NOMO-1 treated with DMSO at 0.1 percent for 48 hours (cell line): ENCODE measurements at regions not wholly inside any gene's neighbourhood (a gene's known extent, or its start where the extent isn't known, plus 50 kb on each side); places are given as distances from the start of the nearest gene placed in this dataset.
"Not testable (repeated sequence)": the region's sequence is repeated elsewhere in the genome, so short reads cannot be mapped to it uniquely, and the experiment has no call there.

ENCODE experiments used
- DNase-seq: peaks from one replicate; lab custom pipeline; 2025; ENCODE audit not compliant: unreplicated experiment; lab: John Stamatoyannopoulos, UW

GRCh38 chr2:106010818-106011355 is 183.2 kb downstream of the UXS1 start:
- DNase-seq, result no peak

- no peak for DNase-seq
Measured at GRCh38 chr2:106009096-106009495, 185.0 kb downstream of the UXS1 start.

GRCh38 chr2:106004851-106005250 is 189.2 kb downstream of the UXS1 start:
- no peak for DNase-seq

- no peak for DNase-seq
Measured at GRCh38 chr2:105999211-105999989, 194.7 kb downstream of the UXS1 start.

- DNase-seq, result no peak
Measured at GRCh38 chr2:105997711-105998110, 196.4 kb downstream of the UXS1 start.

GRCh38 chr2:105990624-105991023 is 203.5 kb downstream of the UXS1 start:
- DNase-seq, result peak; percentile 57

GRCh38 chr2:105989803-105990202 is 204.3 kb downstream of the UXS1 start:
- not testable (repeated sequence) for DNase-seq

- no peak for DNase-seq
Measured at GRCh38 chr2:105989070-105989469, 205.0 kb downstream of the UXS1 start.

- no peak for DNase-seq
Measured at GRCh38 chr2:105977807-105978206, 216.3 kb downstream of the UXS1 start.

GRCh38 chr2:105977212-105977611 is 216.9 kb downstream of the UXS1 start:
- no peak for DNase-seq

- DNase-seq, result no peak
Measured at GRCh38 chr2:105974812-105975211, 219.3 kb downstream of the UXS1 start.

GRCh38 chr2:105972927-105973326 is 221.2 kb downstream of the UXS1 start:
- DNase-seq, result no peak

GRCh38 chr2:105972246-105972645 is 221.9 kb downstream of the UXS1 start:
- no peak for DNase-seq

- no peak for DNase-seq
Measured at GRCh38 chr2:105969552-105969951, 224.5 kb downstream of the UXS1 start.

GRCh38 chr2:105962221-105962620 is 217.5 kb downstream of the NCK2 start:
- DNase-seq, result no peak

- DNase-seq, result no peak
Measured at GRCh38 chr2:105961599-105962146, 217.0 kb downstream of the NCK2 start.

- no peak for DNase-seq
Measured at GRCh38 chr2:105959357-105959756, 214.6 kb downstream of the NCK2 start.

GRCh38 chr2:105954891-105955290 is 210.2 kb downstream of the NCK2 start:
- DNase-seq, result no peak

- DNase-seq, result no peak
Measured at GRCh38 chr2:105953942-105954341, 209.2 kb downstream of the NCK2 start.

GRCh38 chr2:105952131-105952530 is 207.4 kb downstream of the NCK2 start:
- DNase-seq, result no peak

- no peak for DNase-seq
Measured at GRCh38 chr2:105951384-105951694, 206.6 kb downstream of the NCK2 start.

GRCh38 chr2:105950521-105951383 is 206.0 kb downstream of the NCK2 start:
- no peak for DNase-seq
